Tibial nerve (tissue), 4 donors: ENCODE measurements at regions not wholly inside any gene's neighbourhood (a gene's known extent, or its start where the extent isn't known, plus 50 kb on each side); places are given as distances from the start of the nearest gene placed in this dataset.

ENCODE experiments used
- EP300 ChIP-seq, 2 donors: sonication (generic); formaldehyde crosslinking; IDR thresholded peaks; one replicate each; pipeline ENCODE4 v1.6.1; 2017; ENCODE audit warnings: antibody characterized with exemption in 2 of 2, mild to moderate bottlenecking in 1 of 2
- POLR2A ChIP-seq, 2 donors: fragments of 450-650 bp; IDR thresholded peaks; one replicate each; pipeline ENCODE4 v1.6.1; 2017; ENCODE audit warnings: antibody characterized with exemption in 2 of 2, mild to moderate bottlenecking in 2 of 2, moderate library complexity in 2 of 2
- TF ChIP-seq, protein P1 (sequence below), 5 experiments: fragments of 200-600 bp in 3 of 5; fragments of 450-650 bp in 2 of 5; sonication (generic) in 3 of 5; IDR thresholded peaks; one replicate each; pipeline ENCODE4 v1.5.1; 2016 to 2019; ENCODE audit warnings: antibody characterized with exemption in 5 of 5, mild to moderate bottlenecking in 3 of 5, moderate library complexity in 2 of 5

DNA sequence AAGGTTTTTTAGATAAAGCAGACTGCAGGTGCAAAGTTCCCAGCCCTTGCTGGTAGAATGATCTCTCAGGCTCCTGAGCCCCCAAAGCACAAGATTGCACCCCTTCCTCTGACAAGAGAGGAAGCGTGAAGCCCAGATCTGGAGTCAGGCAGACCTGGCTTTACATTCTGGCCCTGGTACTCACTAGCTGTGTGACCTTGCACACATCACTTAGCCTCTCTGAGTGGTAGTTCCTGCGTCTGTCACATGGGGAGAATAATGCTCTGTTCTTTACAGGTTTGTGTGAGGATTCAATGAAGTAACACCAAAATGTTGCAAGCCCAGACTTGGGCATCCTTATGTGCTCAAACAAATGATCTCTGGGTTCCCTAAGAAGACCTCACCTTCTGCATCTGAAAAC lies 141.5 kb downstream of the SMAD6 start:
- TF ChIP-seq, protein P1, sequence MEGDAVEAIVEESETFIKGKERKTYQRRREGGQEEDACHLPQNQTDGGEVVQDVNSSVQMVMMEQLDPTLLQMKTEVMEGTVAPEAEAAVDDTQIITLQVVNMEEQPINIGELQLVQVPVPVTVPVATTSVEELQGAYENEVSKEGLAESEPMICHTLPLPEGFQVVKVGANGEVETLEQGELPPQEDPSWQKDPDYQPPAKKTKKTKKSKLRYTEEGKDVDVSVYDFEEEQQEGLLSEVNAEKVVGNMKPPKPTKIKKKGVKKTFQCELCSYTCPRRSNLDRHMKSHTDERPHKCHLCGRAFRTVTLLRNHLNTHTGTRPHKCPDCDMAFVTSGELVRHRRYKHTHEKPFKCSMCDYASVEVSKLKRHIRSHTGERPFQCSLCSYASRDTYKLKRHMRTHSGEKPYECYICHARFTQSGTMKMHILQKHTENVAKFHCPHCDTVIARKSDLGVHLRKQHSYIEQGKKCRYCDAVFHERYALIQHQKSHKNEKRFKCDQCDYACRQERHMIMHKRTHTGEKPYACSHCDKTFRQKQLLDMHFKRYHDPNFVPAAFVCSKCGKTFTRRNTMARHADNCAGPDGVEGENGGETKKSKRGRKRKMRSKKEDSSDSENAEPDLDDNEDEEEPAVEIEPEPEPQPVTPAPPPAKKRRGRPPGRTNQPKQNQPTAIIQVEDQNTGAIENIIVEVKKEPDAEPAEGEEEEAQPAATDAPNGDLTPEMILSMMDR (IDR thresholded peaks at IDR 0.05), result no peak
- TF ChIP-seq POLR2A (IDR thresholded peaks at IDR 0.05) (no peak), EP300 (IDR thresholded peaks at IDR 0.05) (no peak)
